ENCODE measurements at regions not wholly inside any gene's neighbourhood (a gene's known extent, or its start where the extent isn't known, plus 50 kb on each side); places are given as distances from the start of the nearest gene placed in this dataset.

- Histone ChIP-seq H3K27me3 (no peaks in the 10 kb centered on the region), H3K9me3 (ENCODE audit: low read depth) (no peaks in the 10 kb centered on the region), H3F3A (ENCODE audit: low read depth) (no peaks in the 10 kb centered on the region), H3K9ac (no peak overlapping the region), H3K36me3 (no peaks in the 10 kb centered on the region), H3K79me2 (ENCODE audit: low read depth) (no peaks in the 10 kb centered on the region), H3K4me1 (no peaks in the 10 kb centered on the region), H4K20me1 (ENCODE audit: low read depth) (no peaks in the 10 kb centered on the region), H2AFZ (replicated peaks) (no peak overlapping the region), H3K4me2 (no peak overlapping the region), H3K27ac (no peak overlapping the region), H3K4me3 (no peak overlapping the region)
- peaks cover 2% of the 10 kb centered on the region for H3K27me3 Mint-ChIP-seq (ENCODE audit: insufficient read depth, low read depth)
- H3K27ac Mint-ChIP-seq = no peak overlapping the region
- no peaks in the 10 kb centered on the region for H3K4me1 Mint-ChIP-seq
- no peak overlapping the region for H3K4me3 Mint-ChIP-seq
- no peaks in the 10 kb centered on the region for H3K36me3 Mint-ChIP-seq
- H3K9me3 Mint-ChIP-seq = no peaks in the 10 kb centered on the region
- DNase-seq (ENCODE audit: low spot score) = no peak
- TF ChIP-seq EZH2phosphoT487 (IDR thresholded peaks at IDR 0.05) (no peak), CTCF (IDR thresholded peaks at IDR 0.05) (no peak), EZH2 (IDR thresholded peaks at IDR 0.05) (no peak)
Measured at GRCh38 chr15:87267798-87268197, 988.7 kb downstream of the NTRK3 start.

GRCh38 chr15:87263871-87264270 lies 992.7 kb downstream of the NTRK3 start:
- no peaks in the 10 kb centered on the region for H4K20me1 ChIP-seq (ENCODE audit: low read depth)
- H3K27ac ChIP-seq = no peak overlapping the region
- Mint-ChIP-seq H3K4me1 (no peaks in the 10 kb centered on the region), H3K36me3 (no peaks in the 10 kb centered on the region), H3K27ac (no peak overlapping the region), H3K9me3 (peaks cover 3% of the 10 kb centered on the region), H3K4me3 (no peak overlapping the region), H3K27me3 (ENCODE audit: insufficient read depth, low read depth) (peaks cover 2% of the 10 kb centered on the region)
- no peak overlapping the region for H3K4me3 ChIP-seq
- no peak for DNase-seq (ENCODE audit: low spot score)
- no peak overlapping the region for H2AFZ ChIP-seq (replicated peaks)
- no peak overlapping the region for H3K4me2 ChIP-seq
- no peaks in the 10 kb centered on the region for H3K4me1 ChIP-seq
- H3F3A ChIP-seq (ENCODE audit: low read depth) = no peaks in the 10 kb centered on the region
- no peak overlapping the region for H3K9ac ChIP-seq
- H3K79me2 ChIP-seq (ENCODE audit: low read depth) = no peaks in the 10 kb centered on the region
- H3K36me3 ChIP-seq = no peaks in the 10 kb centered on the region
- no peaks in the 10 kb centered on the region for H3K27me3 ChIP-seq
- no peak for TF ChIP-seq EZH2phosphoT487 (IDR thresholded peaks at IDR 0.05)
- TF ChIP-seq EZH2 (IDR thresholded peaks at IDR 0.05) = no peak
- TF ChIP-seq CTCF (IDR thresholded peaks at IDR 0.05) = no peak
- H3K9me3 ChIP-seq (ENCODE audit: low read depth) = no peaks in the 10 kb centered on the region

GRCh38 chr15:87263296-87263695 lies 993.2 kb downstream of the NTRK3 start:
- no peak overlapping the region for H2AFZ ChIP-seq (replicated peaks)
- Mint-ChIP-seq H3K27me3 (ENCODE audit: insufficient read depth, low read depth) (peaks cover 2% of the 10 kb centered on the region), H3K4me3 (no peak overlapping the region), H3K9me3 (peaks cover 6% of the 10 kb centered on the region), H3K36me3 (no peaks in the 10 kb centered on the region), H3K4me1 (no peaks in the 10 kb centered on the region), H3K27ac (no peak overlapping the region)
- no peak overlapping the region for H3K4me3 ChIP-seq
- H3K36me3 ChIP-seq = no peaks in the 10 kb centered on the region
- H3F3A ChIP-seq (ENCODE audit: low read depth) = no peaks in the 10 kb centered on the region
- no peaks in the 10 kb centered on the region for H3K4me1 ChIP-seq
- H3K4me2 ChIP-seq = no peak overlapping the region
- no peak overlapping the region for H3K27ac ChIP-seq
- H3K79me2 ChIP-seq (ENCODE audit: low read depth) = no peaks in the 10 kb centered on the region
- no peak for TF ChIP-seq EZH2 (IDR thresholded peaks at IDR 0.05)
- TF ChIP-seq EZH2phosphoT487 (IDR thresholded peaks at IDR 0.05) = no peak
- no peak for TF ChIP-seq CTCF (IDR thresholded peaks at IDR 0.05)
- H3K9me3 ChIP-seq (ENCODE audit: low read depth) = no peaks in the 10 kb centered on the region
- no peak overlapping the region for H3K9ac ChIP-seq
- DNase-seq (ENCODE audit: low spot score) = no peak
- H3K27me3 ChIP-seq = no peaks in the 10 kb centered on the region
- H4K20me1 ChIP-seq (ENCODE audit: low read depth) = no peaks in the 10 kb centered on the region

GRCh38 chr15:87245592-87245991 lies 1010.9 kb downstream of the NTRK3 start:
- Histone ChIP-seq H3K4me2 (no peak overlapping the region), H3K9me3 (ENCODE audit: low read depth) (no peaks in the 10 kb centered on the region), H3K79me2 (ENCODE audit: low read depth) (no peaks in the 10 kb centered on the region), H3K4me1 (no peaks in the 10 kb centered on the region), H4K20me1 (ENCODE audit: low read depth) (no peaks in the 10 kb centered on the region), H3K9ac (no peak overlapping the region), H3F3A (ENCODE audit: low read depth) (no peaks in the 10 kb centered on the region), H3K27ac (no peak overlapping the region), H3K36me3 (no peaks in the 10 kb centered on the region), H3K27me3 (no peaks in the 10 kb centered on the region), H2AFZ (replicated peaks) (no peak overlapping the region), H3K4me3 (no peak overlapping the region)
- H3K27ac Mint-ChIP-seq = no peak overlapping the region
- H3K4me1 Mint-ChIP-seq = no peaks in the 10 kb centered on the region
- no peak for DNase-seq (ENCODE audit: low spot score)
- H3K36me3 Mint-ChIP-seq = no peaks in the 10 kb centered on the region
- H3K27me3 Mint-ChIP-seq (ENCODE audit: insufficient read depth, low read depth) = no peaks in the 10 kb centered on the region
- no peak overlapping the region for H3K4me3 Mint-ChIP-seq
- TF ChIP-seq CTCF (IDR thresholded peaks at IDR 0.05) (no peak), EZH2phosphoT487 (IDR thresholded peaks at IDR 0.05) (no peak), EZH2 (IDR thresholded peaks at IDR 0.05) (no peak)
- H3K9me3 Mint-ChIP-seq = no peaks in the 10 kb centered on the region

All from neural progenitor cell (in vitro differentiated cells).